HL-60 (cell line): ENCODE measurements at regions not wholly inside any gene's neighbourhood (a gene's known extent, or its start where the extent isn't known, plus 50 kb on each side); places are given as distances from the start of the nearest gene placed in this dataset.

ENCODE experiments used
- GABPA ChIP-seq: IDR thresholded peaks from 2 replicates; pipeline ENCODE4 v1.6.1; 2012; ENCODE audit warnings: low read depth
- POLR2AphosphoS5 ChIP-seq: IDR thresholded peaks from 2 replicates; pipeline ENCODE4 v1.6.1; 2012; ENCODE audit warnings: low read depth
- TF ChIP-seq, protein P1 (sequence below): IDR thresholded peaks from one replicate; pipeline ENCODE4 v1.5.1; 2011; ENCODE audit warnings: low read length, control low read depth, inconsistent platforms; ENCODE audit not compliant: insufficient read depth

DNA sequence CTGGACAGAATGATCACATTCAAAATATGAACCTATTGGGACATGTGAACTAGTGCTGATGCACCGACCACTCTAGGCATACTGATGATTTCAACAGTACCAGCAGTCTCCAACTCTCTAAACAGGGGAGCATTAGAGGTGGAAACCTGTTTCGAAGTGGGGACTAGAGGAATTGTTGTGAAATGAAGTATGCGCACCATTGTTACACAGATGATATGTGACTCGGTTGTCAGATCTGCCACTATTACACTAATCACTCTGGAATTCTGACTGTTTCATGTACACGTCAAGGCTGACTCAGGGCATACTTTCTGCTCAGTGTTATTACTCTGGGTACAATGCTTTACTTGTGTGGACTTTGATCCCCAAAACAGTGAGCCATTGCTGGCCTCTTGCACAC lies 198.2 kb upstream of the UBE2E2 start:
- TF ChIP-seq, protein P1, sequence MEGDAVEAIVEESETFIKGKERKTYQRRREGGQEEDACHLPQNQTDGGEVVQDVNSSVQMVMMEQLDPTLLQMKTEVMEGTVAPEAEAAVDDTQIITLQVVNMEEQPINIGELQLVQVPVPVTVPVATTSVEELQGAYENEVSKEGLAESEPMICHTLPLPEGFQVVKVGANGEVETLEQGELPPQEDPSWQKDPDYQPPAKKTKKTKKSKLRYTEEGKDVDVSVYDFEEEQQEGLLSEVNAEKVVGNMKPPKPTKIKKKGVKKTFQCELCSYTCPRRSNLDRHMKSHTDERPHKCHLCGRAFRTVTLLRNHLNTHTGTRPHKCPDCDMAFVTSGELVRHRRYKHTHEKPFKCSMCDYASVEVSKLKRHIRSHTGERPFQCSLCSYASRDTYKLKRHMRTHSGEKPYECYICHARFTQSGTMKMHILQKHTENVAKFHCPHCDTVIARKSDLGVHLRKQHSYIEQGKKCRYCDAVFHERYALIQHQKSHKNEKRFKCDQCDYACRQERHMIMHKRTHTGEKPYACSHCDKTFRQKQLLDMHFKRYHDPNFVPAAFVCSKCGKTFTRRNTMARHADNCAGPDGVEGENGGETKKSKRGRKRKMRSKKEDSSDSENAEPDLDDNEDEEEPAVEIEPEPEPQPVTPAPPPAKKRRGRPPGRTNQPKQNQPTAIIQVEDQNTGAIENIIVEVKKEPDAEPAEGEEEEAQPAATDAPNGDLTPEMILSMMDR = no peak
- TF ChIP-seq GABPA (no peak), POLR2AphosphoS5 (no peak)
